CD4-positive, alpha-beta T cell (primary cell): ENCODE measurements at regions not wholly inside any gene's neighbourhood (a gene's known extent, or its start where the extent isn't known, plus 50 kb on each side); places are given as distances from the start of the nearest gene placed in this dataset.
A peak's percentile ranks its signal among the peaks of the same experiment; 100 is the strongest.
"Not testable (repeated sequence)": the region's sequence is repeated elsewhere in the genome, so short reads cannot be mapped to it uniquely, and the experiment has no call there.

Experiments used
- ATAC-seq: fragments of 200-7000 bp; cut with Tn5 transposase; one replicate; pipeline ENCODE4 v1.10.0; 2022; ENCODE audit warnings: mild to moderate bottlenecking; ENCODE audit not compliant: poor library complexity
- CTCF ChIA-PET: fragments of 350-600 bp; sonication (Branson Sonifier 250); formaldehyde crosslinking; loops from one replicate; lab custom pipeline; 2021; ENCODE audit warnings: antibody characterized with exemption, inconsistent platforms; lab: Charles Lee
- POLR2A ChIA-PET: fragments of 350-600 bp; sonication (Branson Sonifier 250); formaldehyde crosslinking; loops from one replicate; lab custom pipeline; 2021; ENCODE audit warnings: antibody characterized with exemption, inconsistent platforms; lab: Charles Lee
- DNase-seq, 14 experiments: peaks; one replicate each; pipeline ENCODE4 v3.0.0-alpha.2; 2013 to 2020; ENCODE audit warnings: mixed read lengths in 2 of 14
- H3K27ac ChIP-seq, 2 donors: one replicate each; pipeline versions ENCODE4 v1.5.1 to v1.7.0; 2013; ENCODE audit warnings: low read length in 2 of 2, low read depth in 1 of 2, mild to moderate bottlenecking in 1 of 2
- H3K27me3 ChIP-seq, 2 experiments: 1 replicate in 1 of 2; 2 replicates in 1 of 2; pipeline versions ENCODE4 v1.6.1 to v1.7.0; 2013; ENCODE audit warnings: low read length in 2 of 2, control low read depth in 1 of 2, mild to moderate bottlenecking in 1 of 2, moderate library complexity in 1 of 2; ENCODE audit not compliant: insufficient read depth in 2 of 2, control insufficient read depth in 1 of 2
- H3K36me3 ChIP-seq: one replicate; pipeline ENCODE4 v1.6.1; 2013; ENCODE audit warnings: low read length, control low read depth; ENCODE audit not compliant: insufficient read depth
- H3K4me1 ChIP-seq: one replicate; pipeline ENCODE4 v1.6.1; 2013; ENCODE audit warnings: low read length, control low read depth; ENCODE audit not compliant: insufficient read depth
- H3K4me3 ChIP-seq: one replicate; pipeline ENCODE4 v1.5.1; 2013; ENCODE audit warnings: mild to moderate bottlenecking, low read length, moderate library complexity
- H3K9me3 ChIP-seq, 2 experiments: 1 replicate in 1 of 2; 2 replicates in 1 of 2; pipeline versions ENCODE4 v1.6.1 to v1.7.0; 2013; ENCODE audit warnings: low read length in 2 of 2, mild to moderate bottlenecking in 2 of 2, control low read depth in 1 of 2, moderate library complexity in 1 of 2; ENCODE audit not compliant: control insufficient read depth in 1 of 2, insufficient read depth in 1 of 2
- H3K27ac Mint-ChIP-seq: one replicate; pipeline ENCODE4 v1.8.0; 2020; ENCODE audit warnings: mixed read lengths
- H3K27me3 Mint-ChIP-seq: one replicate; pipeline ENCODE4 v1.8.0; 2021; ENCODE audit warnings: mixed read lengths
- H3K36me3 Mint-ChIP-seq: one replicate; pipeline ENCODE4 v1.8.0; 2021; ENCODE audit warnings: low read depth, mixed read lengths
- H3K4me1 Mint-ChIP-seq: one replicate; pipeline ENCODE4 v1.8.0; 2021; ENCODE audit warnings: low read depth, mixed read lengths
- H3K4me3 Mint-ChIP-seq: one replicate; pipeline ENCODE4 v1.8.0; 2020; ENCODE audit warnings: mild to moderate bottlenecking, mixed read lengths
- H3K9me3 Mint-ChIP-seq: one replicate; pipeline ENCODE4 v1.8.0; 2020; ENCODE audit warnings: mixed read lengths
- intact Hi-C, 2 experiments: fragments of 100-400 bp; cut with DNase I in 1 of 2; cut with micrococcal nuclease in 1 of 2; formaldehyde crosslinking; loops; one replicate each; pipeline versions ENCODE4 v1.15.1 to v1.9.0; 2023 to 2025; cut with DNase I, micrococcal nuclease

- intact Hi-C loops = loop anchor here in 1 of 2 experiments (10.0 kb wide), 1 partner anchor 285 kb away; no protein-coding TSS in a partner anchor
- H3K4me3 Mint-ChIP-seq, POLR2A ChIA-PET, H3K27me3 ChIP-seq, H3K4me1 ChIP-seq, H3K9me3 ChIP-seq, CTCF ChIA-PET, H3K27ac Mint-ChIP-seq, H3K4me3 ChIP-seq, H3K9me3 Mint-ChIP-seq, H3K27me3 Mint-ChIP-seq, ATAC-seq, H3K4me1 Mint-ChIP-seq, H3K27ac ChIP-seq: not testable (repeated sequence)
- H3K36me3 ChIP-seq = peaks cover 36% of the 10 kb centered on the region
- H3K36me3 Mint-ChIP-seq = peaks cover 48% of the 10 kb centered on the region
- peak in 1 of 14 experiments; percentile 0 for DNase-seq
Measured at GRCh38 chr5:34180225-34180624, 137.2 kb upstream of the C1QTNF3 start.

GRCh38 chr5:34180940-34181614 lies 138.1 kb upstream of the C1QTNF3 start:
- H3K9me3 Mint-ChIP-seq, H3K4me1 ChIP-seq, H3K4me1 Mint-ChIP-seq, H3K27ac Mint-ChIP-seq, ATAC-seq, H3K4me3 ChIP-seq, POLR2A ChIA-PET, DNase-seq, H3K9me3 ChIP-seq, H3K27me3 Mint-ChIP-seq, H3K27ac ChIP-seq, CTCF ChIA-PET, H3K27me3 ChIP-seq, H3K4me3 Mint-ChIP-seq: not testable (repeated sequence)
- intact Hi-C loops = loop anchor here in 1 of 2 experiments (10.0 kb wide), 1 partner anchor 284 kb away; no protein-coding TSS in a partner anchor
- peaks cover 33% of the 10 kb centered on the region for H3K36me3 ChIP-seq
- peaks cover 41% of the 10 kb centered on the region for H3K36me3 Mint-ChIP-seq

- H3K9me3 ChIP-seq, POLR2A ChIA-PET, H3K4me3 Mint-ChIP-seq, H3K4me3 ChIP-seq, H3K4me1 ChIP-seq, CTCF ChIA-PET, DNase-seq, ATAC-seq, H3K27ac Mint-ChIP-seq, H3K27ac ChIP-seq, H3K27me3 ChIP-seq, H3K4me1 Mint-ChIP-seq, H3K27me3 Mint-ChIP-seq, H3K9me3 Mint-ChIP-seq: not testable (repeated sequence)
- intact Hi-C loops = loop anchor here in 1 of 2 experiments (10.0 kb wide), 1 partner anchor 280 kb away; no protein-coding TSS in a partner anchor
- H3K36me3 ChIP-seq = peaks cover 36% of the 10 kb centered on the region
- peaks cover 44% of the 10 kb centered on the region for H3K36me3 Mint-ChIP-seq
Measured at GRCh38 chr5:34185005-34185404, 142.0 kb upstream of the C1QTNF3 start.

GRCh38 chr5:34185572-34185971 lies 142.6 kb upstream of the C1QTNF3 start:
- peak in 1 of 14 experiments; percentile 9 for DNase-seq
- H3K27me3 Mint-ChIP-seq, CTCF ChIA-PET, H3K27ac Mint-ChIP-seq, H3K4me3 ChIP-seq, H3K4me1 Mint-ChIP-seq, H3K27ac ChIP-seq, H3K9me3 Mint-ChIP-seq, H3K27me3 ChIP-seq, H3K4me3 Mint-ChIP-seq, POLR2A ChIA-PET, ATAC-seq, H3K4me1 ChIP-seq: not testable (repeated sequence)
- H3K9me3 ChIP-seq = peaks cover 0 to 10% of the 10 kb centered on the region in 2 experiments
- peaks cover 41% of the 10 kb centered on the region for H3K36me3 Mint-ChIP-seq
- H3K36me3 ChIP-seq = peaks cover 37% of the 10 kb centered on the region
- intact Hi-C loops = loop anchor here in 1 of 2 experiments (10.0 kb wide), 1 partner anchor 279 kb away; no protein-coding TSS in a partner anchor

GRCh38 chr5:34186108-34186507 lies 143.1 kb upstream of the C1QTNF3 start:
- H3K9me3 Mint-ChIP-seq, H3K4me1 ChIP-seq, H3K4me1 Mint-ChIP-seq, ATAC-seq, H3K4me3 Mint-ChIP-seq, H3K4me3 ChIP-seq, H3K27ac Mint-ChIP-seq, POLR2A ChIA-PET, DNase-seq, H3K27me3 Mint-ChIP-seq, H3K27ac ChIP-seq, CTCF ChIA-PET, H3K27me3 ChIP-seq: not testable (repeated sequence)
- intact Hi-C loops = loop anchor here in 1 of 2 experiments (10.0 kb wide), 1 partner anchor 279 kb away; no protein-coding TSS in a partner anchor
- H3K36me3 ChIP-seq = peaks cover 36% of the 10 kb centered on the region
- peaks cover 40% of the 10 kb centered on the region for H3K36me3 Mint-ChIP-seq
- H3K9me3 ChIP-seq = peaks cover 0 to 12% of the 10 kb centered on the region in 2 experiments

- Histone ChIP-seq H3K36me3 (peaks cover 37% of the 10 kb centered on the region), H3K9me3 (peaks cover 0 to 18% of the 10 kb centered on the region in 2 experiments)
- H3K4me3 Mint-ChIP-seq, ATAC-seq, H3K9me3 Mint-ChIP-seq, H3K27ac ChIP-seq, H3K27me3 ChIP-seq, H3K27me3 Mint-ChIP-seq, H3K27ac Mint-ChIP-seq, POLR2A ChIA-PET, CTCF ChIA-PET, H3K4me1 Mint-ChIP-seq, H3K4me1 ChIP-seq, H3K4me3 ChIP-seq: not testable (repeated sequence)
- intact Hi-C loops = loop anchor here in 1 of 2 experiments (10.0 kb wide), 1 partner anchor 278 kb away; no protein-coding TSS in a partner anchor
- peaks cover 46% of the 10 kb centered on the region for H3K36me3 Mint-ChIP-seq
- DNase-seq = peak in 1 of 14 experiments; percentile 1
Measured at GRCh38 chr5:34186865-34187264, 143.9 kb upstream of the C1QTNF3 start.

- H3K27me3 Mint-ChIP-seq, H3K9me3 Mint-ChIP-seq, H3K27ac ChIP-seq, POLR2A ChIA-PET, CTCF ChIA-PET, ATAC-seq, H3K27me3 ChIP-seq, H3K27ac Mint-ChIP-seq, H3K4me3 Mint-ChIP-seq, DNase-seq, H3K4me1 Mint-ChIP-seq, H3K4me1 ChIP-seq, H3K4me3 ChIP-seq: not testable (repeated sequence)
- Histone ChIP-seq H3K36me3 (peaks cover 39% of the 10 kb centered on the region), H3K9me3 (peaks cover 0 to 23% of the 10 kb centered on the region in 2 experiments)
- intact Hi-C loops = loop anchor here in 1 of 2 experiments (10.0 kb wide), 1 partner anchor 277 kb away; no protein-coding TSS in a partner anchor
- H3K36me3 Mint-ChIP-seq = peaks cover 49% of the 10 kb centered on the region
Measured at GRCh38 chr5:34187441-34187840, 144.4 kb upstream of the C1QTNF3 start.
